Stimulated activated naive CD4-positive, alpha-beta T cell (primary cell): ENCODE measurements at regions not wholly inside any gene's neighbourhood (a gene's known extent, or its start where the extent isn't known, plus 50 kb on each side); places are given as distances from the start of the nearest gene placed in this dataset.
"Not testable (repeated sequence)": the region's sequence is repeated elsewhere in the genome, so short reads cannot be mapped to it uniquely, and the experiment has no call there.

Source experiments
- DNase-seq, 6 experiments: peaks; one replicate each; lab custom pipeline; 2025; lab: John Stamatoyannopoulos, UW

DNA sequence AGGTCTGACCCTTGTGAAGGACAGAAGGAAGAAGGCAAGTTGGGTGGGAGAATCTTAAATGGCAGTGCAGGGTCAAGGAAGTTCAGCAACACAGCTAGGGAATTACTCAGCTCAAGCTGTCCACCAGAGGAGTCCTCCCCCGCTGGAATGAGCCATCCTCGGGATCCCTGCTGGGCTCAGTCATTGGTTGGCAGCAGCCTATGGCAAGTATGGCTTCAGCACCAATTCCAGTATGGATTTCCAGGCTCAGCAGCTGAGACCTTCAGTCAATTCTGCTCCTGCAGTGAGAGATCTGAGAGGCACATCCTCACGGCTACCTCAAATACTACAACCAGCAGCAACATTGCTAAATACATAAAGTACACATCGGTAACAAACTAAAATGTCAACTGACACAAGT lies 280.6 kb upstream of the PIK3R1 start:
- no peak for DNase-seq

- DNase-seq, result no peak
Measured at GRCh38 chr5:67925511-67925910, 290.0 kb upstream of the PIK3R1 start.

DNA sequence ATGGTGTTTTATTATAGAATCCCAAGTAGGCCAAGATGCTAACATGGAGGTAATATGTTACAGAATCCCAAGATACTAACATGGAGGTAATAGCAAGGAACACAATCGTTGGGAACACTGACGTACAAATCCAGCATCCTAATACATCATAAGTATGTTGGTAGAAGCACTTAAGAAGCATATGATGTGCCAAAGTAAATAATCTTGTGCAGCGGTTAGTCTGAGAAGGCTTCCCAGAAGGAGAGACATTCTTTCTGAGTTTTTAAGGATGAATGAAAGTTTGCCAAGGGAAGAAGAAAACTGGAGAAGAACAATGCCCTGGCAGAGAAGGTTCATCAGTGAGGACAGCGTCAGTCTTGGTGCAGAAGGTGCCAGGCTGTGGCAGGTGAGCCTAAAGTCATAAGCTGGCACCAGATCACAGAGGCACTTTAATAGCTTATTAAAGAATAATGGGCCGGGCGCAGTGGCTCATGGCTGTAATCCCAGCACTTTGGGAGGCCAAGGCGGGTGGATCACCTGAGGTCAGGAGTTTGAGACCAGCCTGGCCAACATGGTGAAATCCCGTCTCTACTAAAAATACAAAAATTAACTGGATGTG lies 294.5 kb upstream of the PIK3R1 start:
- DNase-seq, result no peak

- DNase-seq, result not testable (repeated sequence)
Measured at GRCh38 chr5:67919532-67919931, 296.0 kb upstream of the PIK3R1 start.

DNA sequence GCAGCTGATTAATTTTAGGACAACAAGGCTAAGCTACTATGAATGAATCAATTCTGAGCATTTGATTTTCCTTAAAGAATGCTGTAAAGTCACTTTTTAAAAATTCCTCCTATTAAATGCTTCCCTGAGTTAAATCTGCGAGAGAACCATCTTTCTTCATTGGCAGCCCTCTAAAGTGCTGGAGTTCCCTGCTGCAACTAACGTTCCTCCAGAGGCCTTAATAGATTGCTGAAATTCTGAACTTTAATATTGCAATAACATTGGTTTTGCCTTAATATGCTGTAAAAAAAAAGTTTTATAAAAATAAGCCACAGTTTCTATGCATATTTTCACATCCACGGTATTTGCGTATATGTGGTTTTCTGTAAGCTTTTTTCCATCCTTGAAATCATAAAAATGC lies 298.0 kb upstream of the PIK3R1 start:
- DNase-seq, result no peak

- no peak for DNase-seq
Measured at GRCh38 chr5:67910546-67910945, 305.0 kb upstream of the PIK3R1 start.

GRCh38 chr5:67908126-67908765 lies 307.3 kb upstream of the PIK3R1 start:
- DNase-seq, result no peak

GRCh38 chr5:67904366-67904765 lies 311.2 kb upstream of the PIK3R1 start:
- no peak for DNase-seq

- DNase-seq, result no peak
Measured at GRCh38 chr5:67903656-67904055, 311.9 kb upstream of the PIK3R1 start.

DNA sequence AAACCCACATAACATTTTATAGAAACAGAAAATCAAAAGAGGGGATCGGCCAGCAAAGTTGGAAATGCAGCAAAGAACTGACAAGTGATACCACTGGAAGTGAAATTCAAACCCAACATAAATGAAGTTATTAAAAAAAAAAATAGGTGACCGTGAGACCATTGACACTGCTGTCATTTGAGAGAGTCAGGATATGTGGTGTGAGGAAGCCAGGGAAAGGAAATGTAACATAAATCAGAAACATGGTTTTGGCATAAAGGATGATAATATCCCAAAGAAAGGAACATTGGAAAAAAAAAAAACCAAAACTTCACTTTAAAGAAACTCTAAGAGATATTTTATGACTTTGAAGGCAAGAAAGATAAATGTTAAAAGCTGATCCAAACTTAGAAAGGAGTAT lies 312.4 kb upstream of the PIK3R1 start:
- DNase-seq, result no peak

DNA sequence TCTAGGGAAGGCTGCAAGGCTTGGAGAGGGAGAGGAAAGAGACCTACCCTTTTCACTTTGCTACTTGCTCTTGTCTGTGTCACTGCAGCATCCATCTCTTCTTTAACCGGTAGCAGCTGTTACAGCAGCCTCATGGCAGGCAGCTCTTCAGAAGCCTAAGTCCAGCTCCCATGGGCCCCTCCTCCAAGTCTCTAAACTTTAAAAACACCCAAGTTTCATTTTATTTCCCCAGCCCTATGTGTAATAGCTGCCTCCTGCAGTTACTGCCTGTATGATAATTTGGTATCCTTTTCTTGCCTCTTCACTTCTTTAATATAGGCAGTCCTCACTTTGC lies 313.1 kb upstream of the PIK3R1 start:
- DNase-seq, result no peak

GRCh38 chr5:67901814-67902496 lies 313.6 kb upstream of the PIK3R1 start:
- DNase-seq, result no peak

DNA sequence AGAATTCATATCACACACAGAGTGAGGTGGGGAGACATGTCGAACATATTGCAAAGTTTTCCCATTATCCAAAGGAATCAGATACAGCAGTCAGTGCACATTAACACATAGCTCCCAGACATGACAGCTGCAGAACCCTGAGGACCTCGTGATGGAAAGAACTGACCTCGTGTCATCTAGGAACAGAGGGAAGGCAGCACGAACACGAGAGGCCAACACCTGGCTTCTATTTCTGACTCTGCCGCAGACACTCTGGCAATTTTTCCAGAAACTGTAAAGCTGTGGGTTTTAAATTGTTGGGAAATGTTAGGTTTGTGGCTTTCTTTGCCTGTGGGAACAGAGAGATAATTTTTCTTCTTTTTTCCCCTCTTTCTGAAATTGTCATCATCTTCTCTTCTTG lies 315.0 kb upstream of the PIK3R1 start:
- DNase-seq, result no peak

GRCh38 chr5:67897980-67898379 lies 317.6 kb upstream of the PIK3R1 start:
- DNase-seq, result no peak

DNA sequence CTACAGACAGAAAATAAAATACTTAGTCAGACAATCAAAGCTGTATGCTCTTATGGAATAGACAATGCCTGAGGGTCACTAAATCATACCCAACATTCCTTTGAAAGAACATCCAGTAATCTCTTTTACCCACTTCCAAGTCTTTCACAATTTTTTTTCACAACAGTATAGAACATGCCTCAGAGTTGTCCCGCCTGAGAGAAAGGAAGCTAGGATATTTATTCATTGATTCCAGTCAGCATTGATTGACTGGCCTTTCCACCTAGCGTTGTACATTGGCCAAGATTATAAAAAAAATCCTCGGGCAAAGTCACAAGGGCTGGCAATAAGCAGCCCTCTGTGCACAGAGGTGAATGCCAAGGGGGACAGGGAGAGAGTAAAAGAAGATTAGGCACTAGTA lies 318.1 kb upstream of the PIK3R1 start:
- no peak for DNase-seq

DNA sequence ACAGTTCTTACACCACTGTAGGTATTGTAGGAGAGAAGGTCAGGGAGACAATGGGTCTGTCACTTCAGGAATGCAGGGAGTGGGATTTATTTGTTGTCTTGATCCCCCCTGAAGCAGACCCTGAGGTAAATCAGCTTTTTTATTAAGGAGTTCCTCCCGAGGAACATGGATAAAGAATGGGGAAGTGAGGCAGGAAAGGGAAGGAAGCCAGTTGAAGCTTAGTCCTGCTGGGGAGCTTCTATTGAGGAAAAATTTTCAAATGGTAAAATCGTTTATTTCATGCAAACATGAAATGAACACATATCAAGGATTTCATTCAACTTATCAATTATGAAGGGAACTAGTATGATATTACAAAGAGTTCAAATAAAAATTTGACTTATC lies 318.6 kb upstream of the PIK3R1 start:
- DNase-seq, result no peak

DNA sequence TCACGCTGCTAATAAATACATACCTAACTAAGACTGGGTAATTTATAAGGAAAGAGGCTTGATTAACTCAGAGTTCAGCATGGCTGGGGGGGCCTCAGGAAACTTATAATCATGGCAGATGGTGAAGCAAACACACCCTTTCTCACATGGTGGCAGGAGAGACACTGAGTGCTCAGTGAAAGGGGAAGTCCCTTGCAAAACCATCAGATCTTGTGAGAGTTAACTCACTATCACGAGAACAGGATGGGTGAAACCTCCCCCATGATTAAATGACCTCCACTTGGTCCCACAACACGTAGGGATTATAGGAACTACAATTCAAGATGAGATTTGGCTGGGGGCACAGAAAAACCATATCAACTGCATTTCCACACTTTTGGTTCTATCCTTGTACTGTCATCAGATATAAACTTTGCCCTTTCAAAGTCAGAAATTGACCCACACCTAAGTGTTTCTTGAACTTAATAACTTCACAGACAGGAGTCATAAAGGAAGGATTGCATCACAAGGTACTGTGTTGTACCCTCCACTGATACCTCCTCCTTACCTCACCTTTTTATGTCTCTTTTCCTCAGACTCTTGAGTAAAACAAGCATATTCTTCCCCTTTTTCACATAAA lies 319.1 kb upstream of the PIK3R1 start:
- no peak for DNase-seq

- not testable (repeated sequence) for DNase-seq
Measured at GRCh38 chr5:67889870-67890269, 325.7 kb upstream of the PIK3R1 start.

GRCh38 chr5:67887748-67888161 lies 327.8 kb upstream of the PIK3R1 start:
- DNase-seq, result no peak

DNA sequence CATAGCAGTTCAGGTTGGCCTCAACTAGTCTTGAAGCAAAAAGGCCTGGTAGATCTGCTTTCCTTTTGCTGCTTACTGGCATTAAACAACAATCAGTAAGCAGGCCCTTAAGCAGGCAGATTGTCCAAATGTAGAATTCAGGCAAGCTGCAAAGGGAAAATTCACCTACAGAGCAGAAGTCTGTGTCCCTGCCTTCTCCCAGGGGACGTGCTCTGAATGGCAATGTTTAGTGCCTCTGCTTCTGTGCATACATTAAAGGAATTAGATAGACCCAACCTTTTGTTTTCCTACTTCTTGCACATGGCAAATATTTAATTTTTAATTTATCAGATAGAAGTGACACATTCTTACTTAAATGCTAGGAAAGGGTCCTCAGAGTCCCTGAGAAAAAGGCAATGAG lies 328.8 kb upstream of the PIK3R1 start:
- DNase-seq, result no peak

- DNase-seq, result no peak
Measured at GRCh38 chr5:67880876-67881275, 334.7 kb upstream of the PIK3R1 start.

GRCh38 chr5:67880511-67880805 lies 335.1 kb upstream of the PIK3R1 start:
- no peak for DNase-seq
